ENCODE measurements at regions not wholly inside any gene's neighbourhood (a gene's known extent, or its start where the extent isn't known, plus 50 kb on each side); places are given as distances from the start of the nearest gene placed in this dataset.

GRCh38 chr2:38232454-38232853, 144.6 kb downstream of the ATL2 start:
- Histone ChIP-seq H3K27me3 (no peaks in the 10 kb centered on the region), H3K9me3 (no peaks in the 10 kb centered on the region), H3K36me3 (no peaks in the 10 kb centered on the region), H3K4me1 (no peaks in the 10 kb centered on the region), H3K27ac (no peak overlapping the region), H3K4me3 (no peak overlapping the region)
- 90 to 100% methylated on average over 1 of the region's 1 CpG for WGBS, 2 donors
- no peak for DNase-seq
- TF ChIP-seq POLR2AphosphoS5 (IDR thresholded peaks at IDR 0.05): no peak
- TF ChIP-seq POLR2A (IDR thresholded peaks at IDR 0.05): no peak
- no peak for TF ChIP-seq EP300 (IDR thresholded peaks at IDR 0.05)
- no peak for TF ChIP-seq CTCF (IDR thresholded peaks at IDR 0.05)
- no peak for ATAC-seq (ENCODE audit: low FRiP score in 2 of 2)

- no peaks in the 10 kb centered on the region for H3K36me3 ChIP-seq
- no peak overlapping the region for H3K27ac ChIP-seq
- no peak for ATAC-seq (ENCODE audit: low FRiP score in 2 of 2)
- H3K4me3 ChIP-seq: no peak overlapping the region
- WGBS, 2 donors: 58 to 62% methylated on average over 4 of the region's 4 CpGs
- no peaks in the 10 kb centered on the region for H3K9me3 ChIP-seq
- H3K4me1 ChIP-seq: no peaks in the 10 kb centered on the region
- no peak for DNase-seq
- no peak for TF ChIP-seq EP300 (IDR thresholded peaks at IDR 0.05)
- no peak for TF ChIP-seq POLR2A (IDR thresholded peaks at IDR 0.05)
- no peak for TF ChIP-seq CTCF (IDR thresholded peaks at IDR 0.05)
- no peak for TF ChIP-seq POLR2AphosphoS5 (IDR thresholded peaks at IDR 0.05)
- H3K27me3 ChIP-seq: no peaks in the 10 kb centered on the region
These were observed 146.3 kb downstream of the ATL2 start for GRCh38 chr2:38230756-38231155.

- Histone ChIP-seq H3K27me3 (no peaks in the 10 kb centered on the region), H3K9me3 (no peaks in the 10 kb centered on the region), H3K4me1 (no peaks in the 10 kb centered on the region), H3K4me3 (no peak overlapping the region), H3K36me3 (no peaks in the 10 kb centered on the region), H3K27ac (no peak overlapping the region)
- ATAC-seq (ENCODE audit: low FRiP score in 2 of 2) (no peak), DNase-seq (no peak)
- no peak for TF ChIP-seq CTCF (IDR thresholded peaks at IDR 0.05)
- TF ChIP-seq POLR2A (IDR thresholded peaks at IDR 0.05): no peak
These were observed 148.3 kb downstream of the ATL2 start for GRCh38 chr2:38228753-38229152.

GRCh38 chr2:38224821-38225437, 149.0 kb upstream of the CYP1B1 start:
- Histone ChIP-seq H3K4me1 (no peaks in the 10 kb centered on the region), H3K27me3 (no peaks in the 10 kb centered on the region), H3K9me3 (no peaks in the 10 kb centered on the region), H3K27ac (no peak overlapping the region), H3K36me3 (no peaks in the 10 kb centered on the region), H3K4me3 (no peak overlapping the region)
- TF ChIP-seq CTCF (IDR thresholded peaks at IDR 0.05): no peak
- no peak for TF ChIP-seq EP300 (IDR thresholded peaks at IDR 0.05)
- no peak for TF ChIP-seq POLR2A (IDR thresholded peaks at IDR 0.05)
- TF ChIP-seq POLR2AphosphoS5 (IDR thresholded peaks at IDR 0.05): no peak
- ATAC-seq (ENCODE audit: low FRiP score in 2 of 2): no peak
- WGBS, 2 donors: 57 to 70% methylated on average over 1 of the region's 1 CpG
- no peak for DNase-seq

- no peak overlapping the region for H3K27ac ChIP-seq
- no peak overlapping the region for H3K4me3 ChIP-seq
- no peaks in the 10 kb centered on the region for H3K9me3 ChIP-seq
- no peaks in the 10 kb centered on the region for H3K4me1 ChIP-seq
- no peak for TF ChIP-seq POLR2A (IDR thresholded peaks at IDR 0.05)
- TF ChIP-seq POLR2AphosphoS5 (IDR thresholded peaks at IDR 0.05): no peak
- TF ChIP-seq EP300 (IDR thresholded peaks at IDR 0.05): no peak
- DNase-seq: no peak
- WGBS, 2 donors: 83 to 89% methylated on average over 2 of the region's 2 CpGs
- H3K36me3 ChIP-seq: no peaks in the 10 kb centered on the region
- H3K27me3 ChIP-seq: no peaks in the 10 kb centered on the region
- ATAC-seq (ENCODE audit: low FRiP score in 2 of 2): no peak
These were observed 148.2 kb upstream of the CYP1B1 start for GRCh38 chr2:38224181-38224580.

Measured in upper lobe of left lung (tissue), 6 donors.